Mesenchymal stem cell (in vitro differentiated cells and primary cell): ENCODE measurements at regions not wholly inside any gene's neighbourhood (a gene's known extent, or its start where the extent isn't known, plus 50 kb on each side); places are given as distances from the start of the nearest gene placed in this dataset.

ENCODE experiments used
- DNase-seq: peaks from one replicate; pipeline ENCODE4 v3.0.0-alpha.2; 2013
- H2AFZ ChIP-seq: one replicate; pipeline ENCODE4 v1.6.1; 2013; ENCODE audit warnings: low read depth, mild to moderate bottlenecking, control low read depth, inconsistent platforms, low read length, moderate library complexity
- H2AK5ac ChIP-seq: 2 replicates; pipeline ENCODE4 v1.6.1; 2013; ENCODE audit warnings: low read length, moderate library complexity, mild to moderate bottlenecking, inconsistent platforms; ENCODE audit not compliant: severe bottlenecking
- H2BK120ac ChIP-seq: one replicate; pipeline ENCODE4 v1.6.1; 2013; ENCODE audit warnings: low read depth, mild to moderate bottlenecking, inconsistent platforms, low read length, moderate library complexity
- H2BK12ac ChIP-seq, 2 experiments: one replicate each; pipeline ENCODE4 v1.6.1; 2013; ENCODE audit warnings: inconsistent platforms in 2 of 2, low read length in 2 of 2, mild to moderate bottlenecking in 2 of 2, moderate library complexity in 2 of 2, control low read depth in 1 of 2
- H2BK15ac ChIP-seq: one replicate; pipeline ENCODE4 v1.6.1; 2013; ENCODE audit warnings: mild to moderate bottlenecking, low read depth, inconsistent platforms; ENCODE audit not compliant: poor library complexity, severe bottlenecking
- H2BK5ac ChIP-seq: 2 replicates; pipeline ENCODE4 v1.6.1; 2013; ENCODE audit warnings: low read depth, mild to moderate bottlenecking, low read length, control low read depth, inconsistent platforms; ENCODE audit not compliant: poor library complexity, severe bottlenecking
- H3K14ac ChIP-seq, 2 experiments: one replicate each; pipeline ENCODE4 v1.6.1; 2013; ENCODE audit warnings: inconsistent platforms in 2 of 2, low read length in 2 of 2, control low read depth in 1 of 2, mild to moderate bottlenecking in 1 of 2, moderate library complexity in 1 of 2
- H3K18ac ChIP-seq, 2 experiments: one replicate each; pipeline ENCODE4 v1.6.1; 2013; ENCODE audit warnings: inconsistent platforms in 2 of 2, low read length in 2 of 2, control low read depth in 1 of 2, low read depth in 1 of 2, mild to moderate bottlenecking in 1 of 2
- H3K23ac ChIP-seq, 2 experiments: one replicate each; pipeline ENCODE4 v1.6.1; 2013; ENCODE audit warnings: inconsistent platforms in 2 of 2, low read length in 2 of 2, mild to moderate bottlenecking in 2 of 2, moderate library complexity in 2 of 2, control low read depth in 1 of 2
- H3K27ac ChIP-seq: 2 replicates; pipeline ENCODE4 v1.5.1; 2013; ENCODE audit warnings: mild to moderate bottlenecking, moderate library complexity, low read length, control low read depth, inconsistent platforms; ENCODE audit not compliant: poor library complexity, severe bottlenecking
- H3K27me3 ChIP-seq, 2 experiments: 2 replicates each; pipeline versions ENCODE4 v1.6.1 to v1.7.0; 2013; ENCODE audit warnings: low read length in 2 of 2, mild to moderate bottlenecking in 2 of 2, moderate library complexity in 2 of 2, control low read depth in 1 of 2, inconsistent platforms in 1 of 2; ENCODE audit not compliant: control insufficient read depth in 1 of 2, insufficient read depth in 1 of 2
- H3K36me3 ChIP-seq, 2 experiments: 2 replicates each; pipeline versions ENCODE4 v1.6.1 to v1.7.0; 2013; ENCODE audit warnings: low read length in 2 of 2, control low read depth in 1 of 2, inconsistent platforms in 1 of 2, low read depth in 1 of 2, mild to moderate bottlenecking in 1 of 2; ENCODE audit not compliant: insufficient read depth in 2 of 2, control insufficient read depth in 1 of 2
- H3K4ac ChIP-seq, 2 experiments: one replicate each; pipeline ENCODE4 v1.6.1; 2013; ENCODE audit warnings: inconsistent platforms in 2 of 2, low read length in 2 of 2, mild to moderate bottlenecking in 2 of 2, moderate library complexity in 2 of 2, control low read depth in 1 of 2, low read depth in 1 of 2
- H3K4me1 ChIP-seq: 2 replicates; pipeline ENCODE4 v1.6.1; 2013; ENCODE audit warnings: low read depth, low read length, control low read depth; ENCODE audit not compliant: control insufficient read depth, insufficient read depth
- H3K4me2 ChIP-seq: 2 replicates; pipeline ENCODE4 v1.6.1; 2013; ENCODE audit warnings: low read length, mild to moderate bottlenecking, inconsistent platforms; ENCODE audit not compliant: poor library complexity, severe bottlenecking
- H3K4me3 ChIP-seq, 2 experiments: 2 replicates each; pipeline versions ENCODE4 v1.5.1 to v1.7.0; 2013; ENCODE audit warnings: low read length in 2 of 2, mild to moderate bottlenecking in 2 of 2, control low read depth in 1 of 2, low read depth in 1 of 2; ENCODE audit not compliant: insufficient read depth in 1 of 2
- H3K79me1 ChIP-seq: replicated peaks from 2 replicates; pipeline ENCODE4 v1.6.1; 2013; ENCODE audit warnings: mild to moderate bottlenecking, control low read depth, low read length, inconsistent platforms; ENCODE audit not compliant: poor library complexity, severe bottlenecking
- H3K9ac ChIP-seq: 2 replicates; pipeline ENCODE4 v1.7.0; 2013; ENCODE audit warnings: mild to moderate bottlenecking, low read length, moderate library complexity
- H3K9me3 ChIP-seq: 2 replicates; pipeline ENCODE4 v1.7.0; 2013; ENCODE audit warnings: mild to moderate bottlenecking, low read length; ENCODE audit not compliant: control insufficient read depth
- H4K8ac ChIP-seq: one replicate; pipeline ENCODE4 v1.6.1; 2013; ENCODE audit warnings: inconsistent platforms, mild to moderate bottlenecking, low read length, moderate library complexity
- H4K91ac ChIP-seq: one replicate; pipeline ENCODE4 v1.6.1; 2013; ENCODE audit warnings: mild to moderate bottlenecking, low read length, inconsistent platforms
- WGBS: methylation state at CpG from one replicate; pipeline ENCODE4 v1.1.7; 2013; ENCODE audit warnings: mixed read lengths; 5-methylcytosine and 5-hydroxymethylcytosine counted together

GRCh38 chr3:57000012-57000411 lies 60.5 kb upstream of the SPATA12 start:
- Histone ChIP-seq H2BK12ac (no peak overlapping the region), H3K4me3 (no peak overlapping the region), H3K36me3 (peaks cover 0 to 4% of the 10 kb centered on the region in 2 experiments), H3K9ac (peak overlapping the region; percentile 17), H4K8ac (no peak overlapping the region), H3K4ac (no peak overlapping the region), H2BK15ac (no peak overlapping the region), H3K27me3 (peaks cover 0 to 4% of the 10 kb centered on the region in 2 experiments), H3K4me2 (no peak overlapping the region), H2AK5ac (no peak overlapping the region), H3K23ac (no peak overlapping the region), H3K14ac (no peak overlapping the region), H3K18ac (no peak overlapping the region), H2BK5ac (no peak overlapping the region), H3K4me1 (peaks cover 2% of the 10 kb centered on the region), H2AFZ (no peak overlapping the region), H2BK120ac (no peak overlapping the region), H3K9me3 (no peaks in the 10 kb centered on the region), H3K27ac (no peak overlapping the region), H3K79me1 (no peaks in the 10 kb centered on the region), H4K91ac (no peak overlapping the region)
- 100% methylated on average over 3 of the region's 4 CpGs for WGBS
- DNase-seq, result no peak

GRCh38 chr3:56999547-56999946 lies 60.9 kb upstream of the SPATA12 start:
- no peak for DNase-seq
- Histone ChIP-seq H3K36me3 (peaks cover 0 to 4% of the 10 kb centered on the region in 2 experiments), H3K9me3 (no peaks in the 10 kb centered on the region), H2BK15ac (no peak overlapping the region), H3K4me2 (no peak overlapping the region), H3K23ac (no peak overlapping the region), H3K4me1 (peaks cover 2% of the 10 kb centered on the region), H4K8ac (no peak overlapping the region), H3K14ac (no peak overlapping the region), H3K18ac (no peak overlapping the region), H2AFZ (no peak overlapping the region), H2BK5ac (no peak overlapping the region), H3K9ac (peak overlapping the region; percentile 17), H3K27ac (no peak overlapping the region), H3K27me3 (peaks cover 0 to 4% of the 10 kb centered on the region in 2 experiments), H2BK120ac (no peak overlapping the region), H4K91ac (no peak overlapping the region), H2BK12ac (no peak overlapping the region), H3K4me3 (no peak overlapping the region), H2AK5ac (no peak overlapping the region), H3K79me1 (no peaks in the 10 kb centered on the region), H3K4ac (no peak overlapping the region)

GRCh38 chr3:56998076-56998529 lies 62.4 kb upstream of the SPATA12 start:
- Histone ChIP-seq H2BK120ac (no peak overlapping the region), H2BK15ac (peak overlapping the region; percentile 79), H3K18ac (no peak overlapping the region), H3K4ac (no peak overlapping the region), H4K91ac (no peak overlapping the region), H3K4me3 (no peak overlapping the region), H2AK5ac (no peak overlapping the region), H2AFZ (no peak overlapping the region), H3K27ac (no peak overlapping the region), H3K9me3 (no peaks in the 10 kb centered on the region), H3K23ac (no peak overlapping the region), H2BK5ac (no peak overlapping the region), H4K8ac (no peak overlapping the region), H3K4me2 (no peak overlapping the region), H3K9ac (peak overlapping the region; percentile 60), H3K14ac (no peak overlapping the region), H3K4me1 (peaks cover 2% of the 10 kb centered on the region), H3K27me3 (no peaks in the 10 kb centered on the region), H3K36me3 (no peaks in the 10 kb centered on the region), H3K79me1 (no peaks in the 10 kb centered on the region), H2BK12ac (peak overlapping the region in 1 of 2 experiments; percentile 11)
- no peak for DNase-seq
- WGBS, result 93% methylated on average over 3 of the region's 3 CpGs

GRCh38 chr3:56997675-56998074 lies 62.8 kb upstream of the SPATA12 start:
- no peak overlapping the region for H3K27ac ChIP-seq
- 91% methylated on average over 5 of the region's 5 CpGs for WGBS
- H3K14ac ChIP-seq, result no peak overlapping the region
- no peak overlapping the region for H2BK120ac ChIP-seq
- H2BK5ac ChIP-seq, result no peak overlapping the region
- H3K9me3 ChIP-seq, result no peaks in the 10 kb centered on the region
- no peak overlapping the region for H2BK15ac ChIP-seq
- H2BK12ac ChIP-seq, result no peak overlapping the region
- H3K4ac ChIP-seq, result no peak overlapping the region
- no peak overlapping the region for H3K23ac ChIP-seq
- H3K4me3 ChIP-seq, result peak overlapping the region in 1 of 2 experiments; percentile 13
- H3K36me3 ChIP-seq, result no peaks in the 10 kb centered on the region
- no peaks in the 10 kb centered on the region for H3K79me1 ChIP-seq
- H4K91ac ChIP-seq, result no peak overlapping the region
- H4K8ac ChIP-seq, result no peak overlapping the region
- no peak overlapping the region for H3K18ac ChIP-seq
- H2AK5ac ChIP-seq, result no peak overlapping the region
- no peaks in the 10 kb centered on the region for H3K27me3 ChIP-seq
- no peak overlapping the region for H3K4me2 ChIP-seq
- no peak for DNase-seq
- H3K9ac ChIP-seq, result peak overlapping the region; percentile 69
- H2AFZ ChIP-seq, result no peak overlapping the region
- H3K4me1 ChIP-seq, result peaks cover 2% of the 10 kb centered on the region
